CD8-positive, alpha-beta memory T cell (primary cell): ENCODE measurements at regions not wholly inside any gene's neighbourhood (a gene's known extent, or its start where the extent isn't known, plus 50 kb on each side); places are given as distances from the start of the nearest gene placed in this dataset.
"Not testable (repeated sequence)": the region's sequence is repeated elsewhere in the genome, so short reads cannot be mapped to it uniquely, and the experiment has no call there.

Experiments used
- CTCF ChIA-PET: fragments of 350-600 bp; sonication (Branson Sonifier 250); formaldehyde crosslinking; loops from one replicate; lab custom pipeline; 2021; ENCODE audit warnings: antibody characterized with exemption; lab: Charles Lee
- POLR2A ChIA-PET: fragments of 350-600 bp; sonication (Branson Sonifier 250); formaldehyde crosslinking; loops from one replicate; lab custom pipeline; 2021; ENCODE audit warnings: antibody characterized with exemption; lab: Charles Lee
- DNase-seq, 5 donors: peaks; one replicate each; pipeline versions ENCODE4 v3.0.0 to v3.0.0-alpha.2; 2020 to 2022; ENCODE audit warnings: mixed read lengths in 1 of 5
- H3K27ac ChIP-seq: one replicate; pipeline ENCODE4 v1.7.0; 2013; ENCODE audit warnings: low read depth, mild to moderate bottlenecking, low read length, moderate library complexity
- H3K27me3 ChIP-seq: 2 replicates; pipeline ENCODE4 v1.7.0; 2013; ENCODE audit warnings: low read length, mild to moderate bottlenecking; ENCODE audit not compliant: insufficient read depth, poor library complexity, severe bottlenecking
- H3K36me3 ChIP-seq: 2 replicates; pipeline ENCODE4 v1.7.0; 2013; ENCODE audit warnings: mild to moderate bottlenecking, low read length, moderate library complexity; ENCODE audit not compliant: insufficient read depth
- H3K4me1 ChIP-seq: 2 replicates; pipeline ENCODE4 v1.7.0; 2013; ENCODE audit warnings: mild to moderate bottlenecking, low read length, moderate library complexity; ENCODE audit not compliant: insufficient read depth
- H3K4me3 ChIP-seq: 2 replicates; pipeline ENCODE4 v1.7.0; 2013; ENCODE audit warnings: mild to moderate bottlenecking, low read length
- H3K9me3 ChIP-seq: 2 replicates; pipeline ENCODE4 v1.7.0; 2013; ENCODE audit warnings: mild to moderate bottlenecking, low read length
- H3K27ac Mint-ChIP-seq, 8 donors: one replicate each; pipeline ENCODE4 v1.8.0; 2020 to 2021; ENCODE audit warnings: mixed read lengths in 8 of 8, mild to moderate bottlenecking in 6 of 8, inconsistent platforms in 3 of 8, moderate library complexity in 3 of 8
- H3K27me3 Mint-ChIP-seq, 2 donors: one replicate each; pipeline ENCODE4 v1.8.0; 2020 to 2021; ENCODE audit warnings: mixed read lengths in 2 of 2, mild to moderate bottlenecking in 1 of 2, moderate library complexity in 1 of 2
- H3K36me3 Mint-ChIP-seq, 3 donors: one replicate each; pipeline ENCODE4 v1.8.0; 2020 to 2021; ENCODE audit warnings: mixed read lengths in 3 of 3, inconsistent platforms in 1 of 3, mild to moderate bottlenecking in 1 of 3
- H3K4me1 Mint-ChIP-seq, 3 donors: one replicate each; pipeline ENCODE4 v1.8.0; 2020 to 2021; ENCODE audit warnings: mixed read lengths in 3 of 3, inconsistent platforms in 1 of 3, mild to moderate bottlenecking in 1 of 3
- H3K4me3 Mint-ChIP-seq, 7 donors: one replicate each; pipeline ENCODE4 v1.8.0; 2020 to 2021; ENCODE audit warnings: mixed read lengths in 7 of 7, mild to moderate bottlenecking in 6 of 7, moderate library complexity in 4 of 7, inconsistent platforms in 2 of 7
- H3K9me3 Mint-ChIP-seq, 5 donors: one replicate each; pipeline ENCODE4 v1.8.0; 2020 to 2022; ENCODE audit warnings: mixed read lengths in 5 of 5, mild to moderate bottlenecking in 3 of 5, moderate library complexity in 2 of 5, inconsistent platforms in 1 of 5

DNA sequence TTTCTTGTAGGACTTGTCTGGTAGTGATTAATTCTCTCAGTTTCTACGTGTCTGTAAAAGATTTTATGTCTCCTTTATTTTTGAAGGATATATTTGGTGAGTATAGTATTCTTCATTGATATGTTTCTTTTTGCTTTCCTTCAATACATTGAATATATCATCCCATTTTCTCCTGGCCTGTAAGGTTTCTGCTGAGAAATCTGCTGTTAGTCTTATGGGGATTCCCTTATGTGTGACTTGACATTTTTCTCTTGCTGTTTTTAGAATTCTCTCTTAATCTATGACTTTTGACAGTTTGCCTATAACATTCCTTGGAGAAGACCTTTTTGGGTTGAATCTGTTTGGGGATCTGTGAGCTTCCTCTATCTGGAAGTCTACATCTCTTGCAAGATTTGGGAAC lies 281.0 kb upstream of the MEIS1 start:
- Histone ChIP-seq H3K4me3 (no peak overlapping the region), H3K4me1 (no peaks in the 10 kb centered on the region), H3K9me3 (no peaks in the 10 kb centered on the region), H3K27me3 (no peaks in the 10 kb centered on the region), H3K36me3 (no peaks in the 10 kb centered on the region), H3K27ac (no peak overlapping the region)
- ChIA-PET CTCF (no interaction called here), POLR2A (no interaction called here)
- H3K27me3 Mint-ChIP-seq, result no peaks in the 10 kb centered on the region
- DNase-seq, result no peak
- no peak overlapping the region for H3K4me3 Mint-ChIP-seq
- no peaks in the 10 kb centered on the region for H3K4me1 Mint-ChIP-seq
- peaks cover 21 to 32% (median 24%) of the 10 kb centered on the region in 5 donors for H3K9me3 Mint-ChIP-seq
- no peaks in the 10 kb centered on the region for H3K36me3 Mint-ChIP-seq
- H3K27ac Mint-ChIP-seq, result no peak overlapping the region

DNA sequence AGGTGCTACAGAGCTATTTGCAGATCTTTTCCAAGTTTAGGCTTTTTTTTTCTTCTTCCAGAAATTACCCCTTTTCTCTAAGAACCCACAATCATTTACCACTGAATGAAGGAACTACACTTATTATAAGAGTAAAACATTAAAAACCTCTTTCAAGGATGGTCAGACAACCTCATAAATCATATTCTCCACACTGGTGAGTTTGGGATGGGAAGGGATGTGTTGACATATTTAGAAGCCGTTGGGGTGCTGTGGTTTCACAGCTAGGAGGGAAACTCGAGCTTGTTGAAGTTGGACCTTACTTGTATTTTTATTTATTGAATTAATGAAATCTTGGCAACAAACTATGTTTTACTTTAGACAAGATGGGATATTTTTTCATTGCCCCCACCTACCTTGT lies 289.4 kb upstream of the MEIS1 start:
- H3K4me1 Mint-ChIP-seq, result no peaks in the 10 kb centered on the region
- peaks cover 0 to 12% (median 8%) of the 10 kb centered on the region in 5 donors for H3K9me3 Mint-ChIP-seq
- H3K4me3 Mint-ChIP-seq, result no peak overlapping the region
- Histone ChIP-seq H3K36me3 (no peaks in the 10 kb centered on the region), H3K27ac (no peak overlapping the region), H3K4me1 (no peaks in the 10 kb centered on the region), H3K9me3 (no peaks in the 10 kb centered on the region), H3K27me3 (no peaks in the 10 kb centered on the region), H3K4me3 (no peak overlapping the region)
- H3K27me3 Mint-ChIP-seq, result no peaks in the 10 kb centered on the region
- ChIA-PET POLR2A (no interaction called here), CTCF (no interaction called here)
- no peaks in the 10 kb centered on the region for H3K36me3 Mint-ChIP-seq
- DNase-seq, result no peak
- H3K27ac Mint-ChIP-seq, result no peak overlapping the region

DNA sequence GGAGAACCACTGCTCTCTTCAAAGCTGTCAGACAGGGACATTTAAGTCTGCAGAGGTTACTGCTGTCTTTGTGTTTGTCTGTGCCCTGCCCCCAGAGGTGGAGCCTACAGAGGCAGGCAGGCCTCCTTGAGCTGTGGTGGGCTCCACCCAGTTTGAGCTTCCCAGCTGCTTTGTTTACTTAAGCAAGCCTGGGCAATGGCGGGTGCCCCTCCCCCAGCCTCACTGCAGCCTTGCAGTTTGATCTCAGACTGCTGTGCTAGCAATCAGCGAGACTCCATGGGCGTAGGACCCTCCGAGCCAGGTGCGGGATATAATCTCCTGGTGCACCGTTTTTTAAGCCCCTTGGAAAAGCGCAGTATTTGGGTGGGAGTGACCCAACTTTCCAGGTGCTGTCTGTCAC lies 290.6 kb upstream of the MEIS1 start:
- H3K4me1 Mint-ChIP-seq, H3K9me3 ChIP-seq, H3K36me3 ChIP-seq, POLR2A ChIA-PET, H3K4me3 Mint-ChIP-seq, H3K27ac ChIP-seq, DNase-seq, H3K27me3 Mint-ChIP-seq, H3K4me3 ChIP-seq, H3K27ac Mint-ChIP-seq, H3K27me3 ChIP-seq, H3K36me3 Mint-ChIP-seq, H3K4me1 ChIP-seq, CTCF ChIA-PET: not testable (repeated sequence)
- H3K9me3 Mint-ChIP-seq, result peaks cover 0 to 12% (median 8%) of the 10 kb centered on the region in 5 donors

DNA sequence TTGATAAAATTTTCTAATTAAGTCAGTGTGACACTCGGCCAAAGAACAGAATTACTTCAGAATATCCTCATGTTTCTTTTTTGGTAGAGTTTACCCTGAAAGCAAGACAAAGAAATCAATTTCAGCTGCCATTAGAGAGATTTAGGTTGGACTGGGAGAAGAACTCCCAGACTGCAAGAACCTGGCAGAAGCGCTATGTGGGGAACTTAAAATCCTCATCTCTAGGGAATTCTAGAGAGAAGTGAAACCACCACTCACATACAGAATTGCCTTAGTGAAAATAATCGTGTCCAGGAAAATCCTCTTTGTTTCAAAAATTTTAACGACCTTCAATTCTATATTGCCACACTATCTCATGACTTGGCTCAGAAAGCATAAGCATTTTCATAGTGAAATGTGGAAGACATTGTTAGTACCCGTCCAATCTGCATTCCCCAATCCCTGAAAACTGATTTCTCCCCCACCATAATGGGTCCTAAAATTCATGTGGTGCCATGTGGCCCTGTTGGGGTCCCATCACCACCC lies 297.3 kb upstream of the MEIS1 start:
- Mint-ChIP-seq H3K27ac (no peak overlapping the region), H3K4me3 (no peak overlapping the region), H3K27me3 (peaks cover 0 to 2% of the 10 kb centered on the region in 2 donors), H3K4me1 (no peaks in the 10 kb centered on the region), H3K9me3 (peaks cover 0 to 11% (median 4%) of the 10 kb centered on the region in 5 donors), H3K36me3 (no peaks in the 10 kb centered on the region)
- Histone ChIP-seq H3K36me3 (no peaks in the 10 kb centered on the region), H3K27me3 (no peaks in the 10 kb centered on the region), H3K27ac (no peak overlapping the region), H3K4me1 (no peaks in the 10 kb centered on the region), H3K4me3 (no peak overlapping the region), H3K9me3 (no peaks in the 10 kb centered on the region)
- DNase-seq, result no peak
- ChIA-PET CTCF (no interaction called here), POLR2A (no interaction called here)

DNA sequence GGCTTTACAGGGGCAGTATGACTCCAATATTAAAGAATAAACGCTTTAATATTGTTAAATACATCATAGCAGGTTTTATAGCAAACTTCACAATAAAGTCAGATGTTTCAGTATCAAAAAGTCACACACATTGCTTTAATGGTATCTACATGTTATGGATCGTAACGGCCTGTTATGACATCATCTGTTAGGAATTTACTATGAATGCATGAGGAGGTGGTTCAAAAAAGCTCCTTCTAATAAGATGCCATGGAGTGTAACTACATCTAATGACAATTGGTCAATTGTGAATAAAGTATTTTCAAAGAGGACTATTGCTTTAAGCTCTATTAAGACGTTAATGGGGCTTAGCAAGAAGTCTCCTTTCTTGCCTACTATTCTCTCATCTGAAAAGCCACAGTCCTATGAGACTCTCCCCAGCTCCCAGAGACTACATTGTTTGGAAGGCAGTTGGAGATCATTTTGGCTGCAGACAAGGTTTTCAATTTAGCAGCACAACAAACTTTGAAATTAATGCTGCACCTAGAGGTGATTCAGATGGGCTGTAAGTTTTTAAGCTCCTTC lies 300.7 kb upstream of the MEIS1 start:
- no peaks in the 10 kb centered on the region for H3K36me3 Mint-ChIP-seq
- H3K36me3 ChIP-seq, result no peaks in the 10 kb centered on the region
- H3K4me3 ChIP-seq, result no peak overlapping the region
- no peaks in the 10 kb centered on the region for H3K9me3 ChIP-seq
- no peaks in the 10 kb centered on the region for H3K27me3 ChIP-seq
- ChIA-PET CTCF (no interaction called here), POLR2A (no interaction called here)
- H3K27me3 Mint-ChIP-seq, result peaks cover 0 to 3% of the 10 kb centered on the region in 2 donors
- DNase-seq, result no peak
- no peak overlapping the region for H3K27ac Mint-ChIP-seq
- no peak overlapping the region for H3K27ac ChIP-seq
- peaks cover 0 to 12% (median 4%) of the 10 kb centered on the region in 5 donors for H3K9me3 Mint-ChIP-seq
- H3K4me1 Mint-ChIP-seq, result no peaks in the 10 kb centered on the region
- H3K4me1 ChIP-seq, result no peaks in the 10 kb centered on the region
- no peak overlapping the region for H3K4me3 Mint-ChIP-seq

DNA sequence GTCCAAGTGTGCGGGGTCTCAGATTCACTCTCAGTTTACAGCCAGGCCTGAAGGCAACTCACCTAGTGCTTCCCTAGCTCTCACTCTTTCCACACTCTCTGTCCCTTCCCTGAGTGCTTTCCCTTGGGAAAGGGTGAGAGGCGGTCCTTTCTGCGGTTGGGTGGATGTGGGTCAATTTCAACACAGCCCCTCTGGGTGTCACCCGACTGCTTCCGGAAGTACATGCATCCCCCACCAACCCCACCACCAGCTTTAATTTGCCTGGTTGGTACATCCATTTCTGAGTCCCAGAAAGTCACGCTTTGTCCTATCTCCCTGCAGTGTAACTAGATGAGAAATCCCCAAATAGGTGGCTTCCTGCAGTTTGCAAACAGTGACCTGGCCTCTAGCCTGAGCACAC lies 307.3 kb upstream of the MEIS1 start:
- Mint-ChIP-seq H3K27ac (no peak overlapping the region), H3K4me1 (no peaks in the 10 kb centered on the region), H3K4me3 (no peak overlapping the region), H3K27me3 (peaks cover 0 to 2% of the 10 kb centered on the region in 2 donors), H3K9me3 (peaks cover 0 to 8% (median 0%) of the 10 kb centered on the region in 5 donors), H3K36me3 (no peaks in the 10 kb centered on the region)
- Histone ChIP-seq H3K27ac (no peak overlapping the region), H3K4me1 (no peaks in the 10 kb centered on the region), H3K4me3 (no peak overlapping the region), H3K9me3 (no peaks in the 10 kb centered on the region), H3K36me3 (no peaks in the 10 kb centered on the region), H3K27me3 (no peaks in the 10 kb centered on the region)
- ChIA-PET CTCF (no interaction called here), POLR2A (no interaction called here)
- DNase-seq, result no peak

DNA sequence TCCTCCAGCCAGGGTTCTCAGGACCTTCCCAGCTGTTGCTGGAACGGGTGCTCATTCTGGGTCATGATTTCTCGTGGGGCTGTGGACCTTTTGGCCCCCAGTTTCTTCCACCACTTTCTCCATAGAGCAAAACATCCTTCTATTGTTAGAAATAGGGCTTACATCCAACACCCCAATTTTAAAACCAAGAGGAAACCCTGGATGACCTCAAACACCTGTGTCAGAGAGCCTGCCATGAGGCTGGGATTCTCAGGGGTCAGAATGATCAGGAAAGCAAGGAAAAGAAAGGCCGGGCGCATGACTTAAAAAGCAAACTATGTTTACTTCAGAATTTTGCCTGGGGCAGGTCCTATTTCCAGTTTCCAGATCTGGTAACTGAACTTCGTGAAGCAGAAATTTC lies 307.9 kb upstream of the MEIS1 start:
- POLR2A ChIA-PET, result no interaction called here
- Mint-ChIP-seq H3K4me1 (no peaks in the 10 kb centered on the region), H3K27ac (no peak overlapping the region), H3K9me3 (peaks cover 0 to 8% (median 0%) of the 10 kb centered on the region in 5 donors), H3K36me3 (no peaks in the 10 kb centered on the region), H3K4me3 (no peak overlapping the region), H3K27me3 (peaks cover 0 to 2% of the 10 kb centered on the region in 2 donors)
- H3K4me3 ChIP-seq, result no peak overlapping the region
- no peaks in the 10 kb centered on the region for H3K9me3 ChIP-seq
- H3K36me3 ChIP-seq, result no peaks in the 10 kb centered on the region
- no peaks in the 10 kb centered on the region for H3K4me1 ChIP-seq
- DNase-seq, result no peak
- no peaks in the 10 kb centered on the region for H3K27me3 ChIP-seq
- no peak overlapping the region for H3K27ac ChIP-seq
- CTCF ChIA-PET, result no interaction called here

DNA sequence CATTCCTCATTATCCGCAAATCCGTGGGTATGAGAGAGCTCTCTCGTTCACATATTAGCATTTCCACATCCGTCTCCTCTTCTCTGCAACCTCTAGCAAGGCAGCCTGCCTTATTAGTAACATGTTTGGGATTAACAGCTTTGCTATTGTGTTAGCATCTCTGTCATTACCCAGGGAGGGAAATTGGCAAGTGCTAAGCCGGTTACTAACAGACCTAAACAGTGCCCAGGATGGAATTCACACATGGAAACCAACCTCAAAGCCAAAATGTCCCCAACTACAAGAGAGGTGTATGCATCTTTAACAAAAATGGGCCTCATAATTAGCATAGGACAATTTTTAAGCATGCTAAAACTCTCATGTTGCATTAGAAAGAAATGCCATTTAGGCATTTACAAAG lies 309.0 kb upstream of the MEIS1 start:
- Histone ChIP-seq H3K27ac (no peak overlapping the region), H3K4me3 (no peak overlapping the region), H3K4me1 (no peaks in the 10 kb centered on the region), H3K27me3 (no peaks in the 10 kb centered on the region), H3K36me3 (no peaks in the 10 kb centered on the region), H3K9me3 (no peaks in the 10 kb centered on the region)
- H3K9me3 Mint-ChIP-seq, result peaks cover 0 to 8% (median 0%) of the 10 kb centered on the region in 5 donors
- peaks cover 0 to 2% of the 10 kb centered on the region in 2 donors for H3K27me3 Mint-ChIP-seq
- no peak overlapping the region for H3K27ac Mint-ChIP-seq
- H3K4me1 Mint-ChIP-seq, result no peaks in the 10 kb centered on the region
- DNase-seq, result no peak
- POLR2A ChIA-PET, result no interaction called here
- CTCF ChIA-PET, result no interaction called here
- no peak overlapping the region for H3K4me3 Mint-ChIP-seq
- no peaks in the 10 kb centered on the region for H3K36me3 Mint-ChIP-seq
